ENCODE measurements at regions not wholly inside any gene's neighbourhood (a gene's known extent, or its start where the extent isn't known, plus 50 kb on each side); places are given as distances from the start of the nearest gene placed in this dataset.
"Not testable (repeated sequence)": the region's sequence is repeated elsewhere in the genome, so short reads cannot be mapped to it uniquely, and the experiment has no call there.

GRCh38 chr16:79988721-79989220, 388.2 kb upstream of the MAF start:
- intact Hi-C loops (cut with micrococcal nuclease), result no loop called here
- CTCF ChIA-PET, result no interaction called here
- H3K9me3 Mint-ChIP-seq, result peaks cover 0 to 8% (median 0%) of the 10 kb centered on the region in 11 donors

GRCh38 chr16:79988089-79988488, 387.6 kb upstream of the MAF start:
- Mint-ChIP-seq H3K4me3 (no peak overlapping the region), H3K9me3 (peaks cover 0 to 8% (median 0%) of the 10 kb centered on the region in 11 donors), H3K36me3 (no peaks in the 10 kb centered on the region), H3K27ac (no peak overlapping the region), H3K4me1 (no peaks in the 10 kb centered on the region), H3K27me3 (peaks cover 0 to 14% (median 3%) of the 10 kb centered on the region in 5 donors)
- Histone ChIP-seq H3K4me1 (ENCODE audit: control insufficient read depth in 2 of 2, insufficient read depth in 2 of 2, low read length in 2 of 2) (no peaks in the 10 kb centered on the region), H3K4me3 (ENCODE audit: low read length) (no peak overlapping the region), H3K9me3 (ENCODE audit: control insufficient read depth in 2 of 3, low read length in 3 of 3) (no peaks in the 10 kb centered on the region), H3K27ac (ENCODE audit: low read depth, low read length) (no peak overlapping the region), H3K27me3 (ENCODE audit: control insufficient read depth in 2 of 2, insufficient read depth in 2 of 2, low read length in 2 of 2) (no peaks in the 10 kb centered on the region), H3K36me3 (ENCODE audit: control insufficient read depth in 2 of 3, insufficient read depth in 3 of 3, low read length in 3 of 3) (no peaks in the 10 kb centered on the region)
- ChIA-PET POLR2A (no interaction called here), CTCF (no interaction called here)
- ATAC-seq (no peak), DNase-seq (no peak)
- intact Hi-C loops (cut with micrococcal nuclease), result no loop called here

More at GRCh38 chr16:79988721-79989220, 388.2 kb upstream of the MAF start:
- H3K36me3 ChIP-seq (ENCODE audit: control insufficient read depth in 2 of 3, insufficient read depth in 3 of 3, low read length in 3 of 3), result no peaks in the 10 kb centered on the region
- POLR2A ChIA-PET, result no interaction called here
- H3K4me1 ChIP-seq (ENCODE audit: control insufficient read depth in 2 of 2, insufficient read depth in 2 of 2, low read length in 2 of 2), result no peaks in the 10 kb centered on the region
- H3K27ac Mint-ChIP-seq, result no peak overlapping the region
- H3K27me3 Mint-ChIP-seq, result peaks cover 0 to 15% (median 3%) of the 10 kb centered on the region in 5 donors
- DNase-seq, result no peak
- no peak overlapping the region for H3K4me3 Mint-ChIP-seq
- H3K27me3 ChIP-seq (ENCODE audit: control insufficient read depth in 2 of 2, insufficient read depth in 2 of 2, low read length in 2 of 2), result no peaks in the 10 kb centered on the region
- H3K9me3 ChIP-seq (ENCODE audit: control insufficient read depth in 2 of 3, low read length in 3 of 3), result no peaks in the 10 kb centered on the region
- no peak for ATAC-seq
- H3K4me3 ChIP-seq (ENCODE audit: low read length), result no peak overlapping the region
- no peak overlapping the region for H3K27ac ChIP-seq (ENCODE audit: low read depth, low read length)
- H3K4me1 Mint-ChIP-seq, result no peaks in the 10 kb centered on the region
- H3K36me3 Mint-ChIP-seq, result no peaks in the 10 kb centered on the region

- intact Hi-C loops (cut with micrococcal nuclease), result no loop called here
- no peak overlapping the region for H3K4me3 Mint-ChIP-seq
- POLR2A ChIA-PET, result no interaction called here
Observed at GRCh38 chr16:79986352-79986751, 385.8 kb upstream of the MAF start.

GRCh38 chr16:79985606-79986005, 385.1 kb upstream of the MAF start:
- CTCF ChIA-PET, result interaction anchor here (0.5 to 0.6 kb wide), 2 partner anchors 9 to 16 kb away, joined by 3 to 4 read pairs; no protein-coding TSS in a partner anchor
- Histone ChIP-seq H3K4me3 (ENCODE audit: low read length) (no peak overlapping the region), H3K27me3 (ENCODE audit: control insufficient read depth in 2 of 2, insufficient read depth in 2 of 2, low read length in 2 of 2) (no peaks in the 10 kb centered on the region), H3K4me1 (ENCODE audit: control insufficient read depth in 2 of 2, insufficient read depth in 2 of 2, low read length in 2 of 2) (no peaks in the 10 kb centered on the region), H3K36me3 (ENCODE audit: control insufficient read depth in 2 of 3, insufficient read depth in 3 of 3, low read length in 3 of 3) (no peaks in the 10 kb centered on the region), H3K9me3 (ENCODE audit: control insufficient read depth in 2 of 3, low read length in 3 of 3) (no peaks in the 10 kb centered on the region), H3K27ac (ENCODE audit: low read depth, low read length) (no peak overlapping the region)
- POLR2A ChIA-PET, result no interaction called here
- DNase-seq (no peak), ATAC-seq (no peak)
- Mint-ChIP-seq H3K27ac (no peak overlapping the region), H3K4me1 (no peaks in the 10 kb centered on the region), H3K36me3 (no peaks in the 10 kb centered on the region), H3K9me3 (peaks cover 0 to 5% (median 0%) of the 10 kb centered on the region in 11 donors), H3K27me3 (peaks cover 0 to 9% (median 2%) of the 10 kb centered on the region in 5 donors), H3K4me3 (no peak overlapping the region)
- intact Hi-C loops (cut with micrococcal nuclease), result no loop called here

More at GRCh38 chr16:79986352-79986751, 385.8 kb upstream of the MAF start:
- H3K9me3 ChIP-seq (ENCODE audit: control insufficient read depth in 2 of 3, low read length in 3 of 3), result no peaks in the 10 kb centered on the region
- no peaks in the 10 kb centered on the region for H3K4me1 ChIP-seq (ENCODE audit: control insufficient read depth in 2 of 2, insufficient read depth in 2 of 2, low read length in 2 of 2)
- no peak for DNase-seq
- no peaks in the 10 kb centered on the region for H3K27me3 ChIP-seq (ENCODE audit: control insufficient read depth in 2 of 2, insufficient read depth in 2 of 2, low read length in 2 of 2)
- Mint-ChIP-seq H3K9me3 (peaks cover 0 to 6% (median 0%) of the 10 kb centered on the region in 11 donors), H3K27me3 (peaks cover 0 to 12% (median 3%) of the 10 kb centered on the region in 5 donors), H3K4me1 (no peaks in the 10 kb centered on the region), H3K27ac (no peak overlapping the region), H3K36me3 (no peaks in the 10 kb centered on the region)
- ATAC-seq, result no peak
- CTCF ChIA-PET, result no interaction called here
- no peaks in the 10 kb centered on the region for H3K36me3 ChIP-seq (ENCODE audit: control insufficient read depth in 2 of 3, insufficient read depth in 3 of 3, low read length in 3 of 3)
- no peak overlapping the region for H3K27ac ChIP-seq (ENCODE audit: low read depth, low read length)
- no peak overlapping the region for H3K4me3 ChIP-seq (ENCODE audit: low read length)

- intact Hi-C loops (cut with micrococcal nuclease); H3K27ac ChIP-seq (ENCODE audit: low read depth, low read length); H3K36me3 ChIP-seq (ENCODE audit: control insufficient read depth in 2 of 3, insufficient read depth in 3 of 3, low read length in 3 of 3); H3K36me3 Mint-ChIP-seq; H3K4me3 Mint-ChIP-seq; H3K27ac Mint-ChIP-seq; H3K27me3 ChIP-seq (ENCODE audit: control insufficient read depth in 2 of 2, insufficient read depth in 2 of 2, low read length in 2 of 2); CTCF ChIA-PET; POLR2A ChIA-PET; H3K9me3 Mint-ChIP-seq; H3K4me1 ChIP-seq (ENCODE audit: control insufficient read depth in 2 of 2, insufficient read depth in 2 of 2, low read length in 2 of 2); DNase-seq; ATAC-seq; H3K4me1 Mint-ChIP-seq; H3K27me3 Mint-ChIP-seq; H3K4me3 ChIP-seq (ENCODE audit: low read length); H3K9me3 ChIP-seq (ENCODE audit: control insufficient read depth in 2 of 3, low read length in 3 of 3): not testable (repeated sequence)
Observed at GRCh38 chr16:79984149-79984548, 383.6 kb upstream of the MAF start.

- H3K4me1 ChIP-seq (ENCODE audit: control insufficient read depth in 2 of 2, insufficient read depth in 2 of 2, low read length in 2 of 2), result no peaks in the 10 kb centered on the region
- H3K9me3 ChIP-seq (ENCODE audit: control insufficient read depth in 2 of 3, low read length in 3 of 3), result no peaks in the 10 kb centered on the region
- POLR2A ChIA-PET, result no interaction called here
- H3K27me3 ChIP-seq (ENCODE audit: control insufficient read depth in 2 of 2, insufficient read depth in 2 of 2, low read length in 2 of 2), result no peaks in the 10 kb centered on the region
- H3K36me3 ChIP-seq (ENCODE audit: control insufficient read depth in 2 of 3, insufficient read depth in 3 of 3, low read length in 3 of 3), result no peaks in the 10 kb centered on the region
- CTCF ChIA-PET, result no interaction called here
- H3K4me3 ChIP-seq (ENCODE audit: low read length), result no peak overlapping the region
- intact Hi-C loops (cut with micrococcal nuclease), result no loop called here
- H3K27me3 Mint-ChIP-seq, result peaks cover 0 to 12% (median 5%) of the 10 kb centered on the region in 5 donors
- peaks cover 0 to 5% (median 0%) of the 10 kb centered on the region in 11 donors for H3K9me3 Mint-ChIP-seq
- no peak for ATAC-seq
- H3K4me3 Mint-ChIP-seq, result no peak overlapping the region
- no peaks in the 10 kb centered on the region for H3K4me1 Mint-ChIP-seq
- H3K36me3 Mint-ChIP-seq, result no peaks in the 10 kb centered on the region
- no peak overlapping the region for H3K27ac ChIP-seq (ENCODE audit: low read depth, low read length)
- DNase-seq, result no peak
- no peak overlapping the region for H3K27ac Mint-ChIP-seq
Observed at GRCh38 chr16:79982862-79983261, 382.3 kb upstream of the MAF start.

GRCh38 chr16:79982361-79982760, 381.8 kb upstream of the MAF start:
- no peaks in the 10 kb centered on the region for H3K4me1 ChIP-seq (ENCODE audit: control insufficient read depth in 2 of 2, insufficient read depth in 2 of 2, low read length in 2 of 2)
- H3K36me3 ChIP-seq (ENCODE audit: control insufficient read depth in 2 of 3, insufficient read depth in 3 of 3, low read length in 3 of 3), result no peaks in the 10 kb centered on the region
- ATAC-seq (no peak), DNase-seq (no peak)
- no peaks in the 10 kb centered on the region for H3K36me3 Mint-ChIP-seq
- no peaks in the 10 kb centered on the region for H3K4me1 Mint-ChIP-seq
- peaks cover 0 to 5% (median 0%) of the 10 kb centered on the region in 11 donors for H3K9me3 Mint-ChIP-seq
- H3K4me3 Mint-ChIP-seq, result no peak overlapping the region
- POLR2A ChIA-PET, result no interaction called here
- H3K4me3 ChIP-seq (ENCODE audit: low read length), result no peak overlapping the region
- no peaks in the 10 kb centered on the region for H3K9me3 ChIP-seq (ENCODE audit: control insufficient read depth in 2 of 3, low read length in 3 of 3)
- peaks cover 0 to 12% (median 5%) of the 10 kb centered on the region in 5 donors for H3K27me3 Mint-ChIP-seq
- CTCF ChIA-PET, result no interaction called here
- no peak overlapping the region for H3K27ac ChIP-seq (ENCODE audit: low read depth, low read length)
- H3K27me3 ChIP-seq (ENCODE audit: control insufficient read depth in 2 of 2, insufficient read depth in 2 of 2, low read length in 2 of 2), result no peaks in the 10 kb centered on the region
- no peak overlapping the region for H3K27ac Mint-ChIP-seq
- intact Hi-C loops (cut with micrococcal nuclease), result no loop called here

Measured in naive thymus-derived CD4-positive, alpha-beta T cell (primary cell).